HG03469 (cell line): ENCODE measurements at regions not wholly inside any gene's neighbourhood (a gene's known extent, or its start where the extent isn't known, plus 50 kb on each side); places are given as distances from the start of the nearest gene placed in this dataset.
"Not testable (repeated sequence)": the region's sequence is repeated elsewhere in the genome, so short reads cannot be mapped to it uniquely, and the experiment has no call there.

ENCODE experiments used
- ATAC-seq: cut with Tn5 transposase; IDR thresholded peaks from one replicate; pipeline ENCODE4 v1.9.1; 2021; ENCODE audit warnings: mild to moderate bottlenecking, moderate library complexity, moderate number of reproducible peaks; ENCODE audit not compliant: unreplicated experiment

GRCh38 chr1:38672692-38673091 is 186.9 kb downstream of the RRAGC start:
- ATAC-seq, result no peak

GRCh38 chr1:38671221-38671620 is 188.4 kb downstream of the RRAGC start:
- no peak for ATAC-seq

GRCh38 chr1:38670544-38671122 is 188.9 kb downstream of the RRAGC start:
- no peak for ATAC-seq

GRCh38 chr1:38667626-38668025 is 191.9 kb downstream of the RRAGC start:
- ATAC-seq, result no peak

GRCh38 chr1:38662126-38662525 is 197.4 kb downstream of the RRAGC start:
- no peak for ATAC-seq

GRCh38 chr1:38658883-38659282 is 200.7 kb downstream of the RRAGC start:
- ATAC-seq, result no peak

GRCh38 chr1:38657873-38658272 is 201.7 kb downstream of the RRAGC start:
- ATAC-seq, result no peak

GRCh38 chr1:38657207-38657840 is 202.2 kb downstream of the RRAGC start:
- no peak for ATAC-seq

GRCh38 chr1:38656726-38657125 is 202.8 kb downstream of the RRAGC start:
- ATAC-seq, result no peak

GRCh38 chr1:38652217-38652616 is 207.4 kb downstream of the RRAGC start:
- no peak for ATAC-seq

GRCh38 chr1:38651669-38652068 is 207.9 kb downstream of the RRAGC start:
- no peak for ATAC-seq

GRCh38 chr1:38648417-38648816 is 211.2 kb downstream of the RRAGC start:
- ATAC-seq, result no peak

- not testable (repeated sequence) for ATAC-seq
Observed at GRCh38 chr1:38647341-38647740, 212.2 kb downstream of the RRAGC start.

GRCh38 chr1:38644092-38644491 is 215.5 kb downstream of the RRAGC start:
- no peak for ATAC-seq

GRCh38 chr1:38641661-38642060 is 217.9 kb downstream of the RRAGC start:
- no peak for ATAC-seq

GRCh38 chr1:38640371-38640770 is 219.2 kb downstream of the RRAGC start:
- no peak for ATAC-seq

- ATAC-seq, result no peak
Observed at GRCh38 chr1:38628241-38628640, 231.3 kb downstream of the RRAGC start.

- ATAC-seq, result no peak
Observed at GRCh38 chr1:38625939-38626338, 233.6 kb downstream of the RRAGC start.

GRCh38 chr1:38624336-38625039 is 235.1 kb downstream of the RRAGC start:
- no peak for ATAC-seq

GRCh38 chr1:38623529-38623928 is 236.0 kb downstream of the RRAGC start:
- no peak for ATAC-seq

- ATAC-seq, result no peak
Observed at GRCh38 chr1:38622197-38622596, 237.4 kb downstream of the RRAGC start.

- no peak for ATAC-seq
Observed at GRCh38 chr1:38616846-38617245, 242.7 kb downstream of the RRAGC start.
